ENCODE measurements at regions not wholly inside any gene's neighbourhood (a gene's known extent, or its start where the extent isn't known, plus 50 kb on each side); places are given as distances from the start of the nearest gene placed in this dataset.
A peak's percentile ranks its signal among the peaks of the same experiment; 100 is the strongest.

- no peak for DNase-seq (ENCODE audit: low read depth)
- H3K4me3 ChIP-seq (ENCODE audit: low read length) = no peak overlapping the region
- no peak for TF ChIP-seq CTCF (IDR thresholded peaks at IDR 0.05; ENCODE audit: insufficient read depth, low read depth, low read length, missing control alignments)
These were observed 268.9 kb downstream of the C4orf33 start for GRCh38 chr4:129364747-129365452.

- no peak overlapping the region for H3K4me3 ChIP-seq (ENCODE audit: low read length)
- no peak for TF ChIP-seq CTCF (IDR thresholded peaks at IDR 0.05; ENCODE audit: insufficient read depth, low read depth, low read length, missing control alignments)
- no peak for DNase-seq (ENCODE audit: low read depth)
These were observed 273.5 kb downstream of the C4orf33 start for GRCh38 chr4:129369361-129370010.

- H3K4me3 ChIP-seq (ENCODE audit: low read length) = no peak overlapping the region
- DNase-seq (ENCODE audit: low read depth) = no peak
- no peak for TF ChIP-seq CTCF (IDR thresholded peaks at IDR 0.05; ENCODE audit: insufficient read depth, low read depth, low read length, missing control alignments)
These were observed 275.1 kb downstream of the C4orf33 start for GRCh38 chr4:129371065-129371464.

GRCh38 chr4:129371926-129372325 is 276.0 kb downstream of the C4orf33 start:
- TF ChIP-seq CTCF (IDR thresholded peaks at IDR 0.05; ENCODE audit: insufficient read depth, low read depth, low read length, missing control alignments) = no peak
- no peak for DNase-seq (ENCODE audit: low read depth)
- no peak overlapping the region for H3K4me3 ChIP-seq (ENCODE audit: low read length)

GRCh38 chr4:129377131-129377845 is 281.3 kb downstream of the C4orf33 start:
- DNase-seq (ENCODE audit: low read depth) = peak; percentile 77
- peak overlapping the region; percentile 1 for H3K4me3 ChIP-seq (ENCODE audit: low read length)
- TF ChIP-seq CTCF (IDR thresholded peaks at IDR 0.05; ENCODE audit: insufficient read depth, low read depth, low read length, missing control alignments) = no peak

GRCh38 chr4:129378364-129378763 is 282.4 kb downstream of the C4orf33 start:
- no peak for DNase-seq (ENCODE audit: low read depth)
- TF ChIP-seq CTCF (IDR thresholded peaks at IDR 0.05; ENCODE audit: insufficient read depth, low read depth, low read length, missing control alignments) = no peak

More at GRCh38 chr4:129378364-129378763, 282.4 kb downstream of the C4orf33 start:
- no peak overlapping the region for H3K4me3 ChIP-seq (ENCODE audit: low read length)
